DND-41 (cell line): ENCODE measurements at regions not wholly inside any gene's neighbourhood (a gene's known extent, or its start where the extent isn't known, plus 50 kb on each side); places are given as distances from the start of the nearest gene placed in this dataset.

Source experiments
- EZH2 ChIP-seq: IDR thresholded peaks from 3 replicates; pipeline ENCODE4 v1.6.1; 2012; ENCODE audit warnings: borderline replicate concordance, low read depth, mild to moderate bottlenecking, moderate library complexity, low read length, inconsistent platforms; ENCODE audit not compliant: severe bottlenecking
- TF ChIP-seq, protein P1 (sequence below): IDR thresholded peaks from 2 replicates; pipeline ENCODE4 v1.5.1; 2012; ENCODE audit warnings: borderline replicate concordance, low read length, moderate library complexity, mild to moderate bottlenecking; ENCODE audit not compliant: poor library complexity, severe bottlenecking; ENCODE audit errors: extremely low read depth

DNA sequence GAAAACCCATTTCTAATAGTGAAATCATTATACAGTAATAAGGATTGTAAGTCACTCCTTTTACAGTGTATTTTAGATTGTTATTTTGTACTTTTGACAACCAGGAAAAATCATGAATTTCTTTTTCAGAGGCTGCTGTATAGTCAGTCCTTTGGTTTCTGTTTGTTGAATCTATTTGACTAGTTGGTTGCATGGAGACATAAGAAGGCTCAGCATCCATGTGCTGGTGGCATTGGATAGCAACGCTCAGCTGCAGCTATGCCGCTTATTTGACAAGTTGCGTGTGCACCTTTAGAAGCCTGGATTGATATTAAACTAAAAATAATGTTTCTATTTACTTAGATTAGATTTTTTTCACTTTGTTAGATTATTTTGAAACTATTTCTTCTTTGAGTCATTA, 254.1 kb upstream of the SYT4 start:
- TF ChIP-seq, protein P1, sequence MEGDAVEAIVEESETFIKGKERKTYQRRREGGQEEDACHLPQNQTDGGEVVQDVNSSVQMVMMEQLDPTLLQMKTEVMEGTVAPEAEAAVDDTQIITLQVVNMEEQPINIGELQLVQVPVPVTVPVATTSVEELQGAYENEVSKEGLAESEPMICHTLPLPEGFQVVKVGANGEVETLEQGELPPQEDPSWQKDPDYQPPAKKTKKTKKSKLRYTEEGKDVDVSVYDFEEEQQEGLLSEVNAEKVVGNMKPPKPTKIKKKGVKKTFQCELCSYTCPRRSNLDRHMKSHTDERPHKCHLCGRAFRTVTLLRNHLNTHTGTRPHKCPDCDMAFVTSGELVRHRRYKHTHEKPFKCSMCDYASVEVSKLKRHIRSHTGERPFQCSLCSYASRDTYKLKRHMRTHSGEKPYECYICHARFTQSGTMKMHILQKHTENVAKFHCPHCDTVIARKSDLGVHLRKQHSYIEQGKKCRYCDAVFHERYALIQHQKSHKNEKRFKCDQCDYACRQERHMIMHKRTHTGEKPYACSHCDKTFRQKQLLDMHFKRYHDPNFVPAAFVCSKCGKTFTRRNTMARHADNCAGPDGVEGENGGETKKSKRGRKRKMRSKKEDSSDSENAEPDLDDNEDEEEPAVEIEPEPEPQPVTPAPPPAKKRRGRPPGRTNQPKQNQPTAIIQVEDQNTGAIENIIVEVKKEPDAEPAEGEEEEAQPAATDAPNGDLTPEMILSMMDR, result no peak
- TF ChIP-seq EZH2, result no peak
